Neural cell (in vitro differentiated cells): ENCODE measurements at regions not wholly inside any gene's neighbourhood (a gene's known extent, or its start where the extent isn't known, plus 50 kb on each side); places are given as distances from the start of the nearest gene placed in this dataset.

ENCODE experiments used
- H2AFZ ChIP-seq: fragments of 200-600, 300-800 bp; sonication (generic), shearing (Covaris generic); 2 replicates; pipeline ENCODE4 v1.6.0; 2014; ENCODE audit warnings: low read depth, mild to moderate bottlenecking, antibody characterized with exemption, low read length, moderate library complexity
- H3F3A ChIP-seq: fragments of 200-600 bp; shearing (Covaris generic); 2 replicates; pipeline ENCODE4 v1.6.1; 2016; ENCODE audit warnings: mild to moderate bottlenecking, moderate library complexity, mixed read lengths, antibody characterized with exemption, low read length; ENCODE audit not compliant: insufficient read depth, poor library complexity, severe bottlenecking
- H3K27ac ChIP-seq: fragments of 200-600, 300-800 bp; sonication (generic), shearing (Covaris generic); 2 replicates; pipeline ENCODE4 v1.5.1; 2014; ENCODE audit warnings: mild to moderate bottlenecking, low read length, moderate library complexity
- H3K27me3 ChIP-seq: fragments of 300-800, 200-600 bp; sonication (generic), shearing (Covaris generic); 2 replicates; pipeline ENCODE4 v1.6.0; 2014; ENCODE audit warnings: mild to moderate bottlenecking, low read depth, low read length, moderate library complexity; ENCODE audit not compliant: insufficient read depth
- H3K36me3 ChIP-seq: fragments of 300-800, 200-600 bp; sonication (generic), shearing (Covaris generic); 2 replicates; pipeline ENCODE4 v1.5.1; 2014; ENCODE audit warnings: mild to moderate bottlenecking, antibody characterized with exemption, low read length, moderate library complexity; ENCODE audit not compliant: insufficient read depth
- H3K4me2 ChIP-seq: fragments of 300-800, 200-600 bp; sonication (generic), shearing (Covaris generic); 2 replicates; pipeline ENCODE4 v1.6.0; 2014; ENCODE audit warnings: mild to moderate bottlenecking, low read length
- H3K4me3 ChIP-seq: fragments of 300-800, 200-600 bp; sonication (generic), shearing (Covaris generic); 2 replicates; pipeline ENCODE4 v1.5.1; 2014; ENCODE audit warnings: mild to moderate bottlenecking, low read length, moderate library complexity
- H3K79me2 ChIP-seq: fragments of 200-600 bp; shearing (Covaris generic); replicated peaks from 2 replicates; pipeline ENCODE4 v1.6.0; 2014; ENCODE audit warnings: mild to moderate bottlenecking, low read length, moderate library complexity; ENCODE audit not compliant: insufficient read depth
- H3K9ac ChIP-seq: fragments of 300-800, 200-600 bp; sonication (generic), shearing (Covaris generic); 2 replicates; pipeline ENCODE4 v1.6.1; 2016; ENCODE audit warnings: mild to moderate bottlenecking, low read length, mixed read lengths
- H3K9me2 ChIP-seq: fragments of 200-600 bp; shearing (Covaris generic); 2 replicates; pipeline ENCODE4 v1.6.1; 2016; ENCODE audit warnings: mild to moderate bottlenecking, low read length, mixed read lengths; ENCODE audit not compliant: insufficient read depth
- H3K9me3 ChIP-seq: fragments of 200-600, 300-800 bp; sonication (generic), shearing (Covaris generic); 2 replicates; pipeline ENCODE4 v1.6.1; 2016; ENCODE audit warnings: mild to moderate bottlenecking, mixed run types, low read length, moderate library complexity, mixed read lengths
- H4K20me1 ChIP-seq: fragments of 200-600 bp; shearing (Covaris generic); 2 replicates; pipeline ENCODE4 v1.6.1; 2016; ENCODE audit warnings: mild to moderate bottlenecking, mixed run types; ENCODE audit not compliant: insufficient read depth
- EP300 ChIP-seq: fragments of 450-650 bp; conservative IDR thresholded peaks from 2 replicates; pipeline ENCODE4 v1.6.1; 2014; ENCODE audit warnings: antibody characterized with exemption, mild to moderate bottlenecking, moderate library complexity; ENCODE audit not compliant: poor library complexity, severe bottlenecking
- EZH2 ChIP-seq: fragments of 200-600, 300-800 bp; shearing (Covaris generic), sonication (generic); IDR thresholded peaks from 2 replicates; pipeline ENCODE4 v1.6.1; 2014; ENCODE audit warnings: antibody characterized with exemption, low read length, borderline replicate concordance, mild to moderate bottlenecking; ENCODE audit not compliant: insufficient read depth, poor library complexity, severe bottlenecking
- MXI1 ChIP-seq: fragments of 450-650 bp; conservative IDR thresholded peaks from 2 replicates; pipeline ENCODE4 v1.6.1; 2014; ENCODE audit warnings: antibody characterized with exemption, mild to moderate bottlenecking; ENCODE audit not compliant: poor library complexity, severe bottlenecking
- POLR2AphosphoS5 ChIP-seq: IDR thresholded peaks from 2 replicates; pipeline ENCODE4 v1.6.1; 2012
- RAD21 ChIP-seq: fragments of 450-650 bp; conservative IDR thresholded peaks from 2 replicates; pipeline ENCODE4 v1.6.1; 2014; ENCODE audit warnings: antibody characterized with exemption, mild to moderate bottlenecking, moderate library complexity
- SMC3 ChIP-seq: fragments of 450-650 bp; conservative IDR thresholded peaks from 2 replicates; pipeline ENCODE4 v1.6.1; 2014; ENCODE audit warnings: antibody characterized with exemption, mild to moderate bottlenecking, moderate library complexity; ENCODE audit not compliant: poor library complexity
- TAF1 ChIP-seq: IDR thresholded peaks from 2 replicates; pipeline ENCODE4 v1.6.1; 2012; ENCODE audit warnings: low read depth
- TF ChIP-seq, protein P1 (sequence below): fragments of 450-650 bp; IDR thresholded peaks from 2 replicates; pipeline ENCODE4 v1.5.1; 2014; ENCODE audit warnings: antibody characterized with exemption, mild to moderate bottlenecking, moderate library complexity; ENCODE audit not compliant: poor library complexity, severe bottlenecking
- TF ChIP-seq, protein P2 (sequence below): IDR thresholded peaks from 2 replicates; pipeline ENCODE4 v1.6.1; 2012; ENCODE audit warnings: borderline replicate concordance

DNA sequence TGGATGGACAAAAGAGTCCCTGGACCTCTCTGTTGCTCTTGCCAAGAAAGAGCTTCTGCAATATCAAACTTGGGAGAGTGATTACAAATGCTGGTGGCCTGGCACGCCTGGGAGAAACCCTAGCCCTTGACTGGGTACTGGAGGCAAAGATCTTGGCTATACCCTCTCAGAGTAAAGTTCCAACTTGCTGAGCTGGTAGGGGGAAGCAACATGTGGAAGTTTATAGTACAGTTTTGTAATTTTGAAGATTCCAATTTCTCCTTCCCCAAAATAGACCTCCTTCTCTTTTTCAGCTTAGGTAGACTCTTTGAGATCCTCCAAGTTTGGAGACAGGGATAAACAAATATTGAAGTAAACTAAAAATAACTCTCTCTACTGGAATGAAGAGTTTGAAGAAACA, 645.3 kb downstream of the NR4A2 start:
- Histone ChIP-seq H3K9me3 (no peaks in the 10 kb centered on the region), H3K27ac (no peak overlapping the region), H3F3A (no peaks in the 10 kb centered on the region), H3K79me2 (no peaks in the 10 kb centered on the region), H4K20me1 (no peaks in the 10 kb centered on the region), H3K4me3 (no peak overlapping the region), H3K27me3 (no peaks in the 10 kb centered on the region), H3K4me2 (no peak overlapping the region), H3K9ac (no peak overlapping the region), H2AFZ (no peak overlapping the region), H3K36me3 (no peaks in the 10 kb centered on the region), H3K9me2 (no peaks in the 10 kb centered on the region)
- TF ChIP-seq MXI1 (no peak), RAD21 (no peak), TAF1 (no peak), EP300 (no peak), SMC3 (no peak)

DNA sequence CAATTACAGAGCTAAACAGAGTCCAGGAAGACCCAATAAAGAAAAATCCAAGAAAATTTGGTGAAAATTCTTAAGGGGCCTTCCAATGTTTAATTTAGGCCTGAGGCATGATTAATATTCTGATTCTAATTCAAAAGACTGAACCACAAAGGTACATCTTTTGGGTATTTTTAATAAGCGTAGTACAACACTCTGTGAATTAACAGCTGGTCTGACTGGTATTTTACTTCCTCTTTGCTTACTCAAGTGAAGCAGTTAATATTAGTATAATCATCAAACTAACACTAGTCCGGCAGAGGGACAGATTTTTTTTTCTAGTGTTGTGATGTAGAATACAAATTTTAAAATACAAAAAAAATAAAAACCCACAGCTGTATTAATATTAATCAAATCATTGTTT, 652.9 kb downstream of the NR4A2 start:
- Histone ChIP-seq H3K79me2 (no peaks in the 10 kb centered on the region), H3K4me3 (no peak overlapping the region), H3K27me3 (no peaks in the 10 kb centered on the region), H3K9me2 (no peaks in the 10 kb centered on the region), H3K9me3 (no peaks in the 10 kb centered on the region), H2AFZ (no peak overlapping the region), H3F3A (no peaks in the 10 kb centered on the region), H4K20me1 (no peaks in the 10 kb centered on the region), H3K9ac (no peak overlapping the region), H3K36me3 (no peaks in the 10 kb centered on the region), H3K27ac (no peak overlapping the region), H3K4me2 (no peak overlapping the region)
- TF ChIP-seq SMC3 (no peak), EZH2 (no peak), MXI1 (no peak), POLR2AphosphoS5 (no peak), RAD21 (no peak), EP300 (no peak), TAF1 (no peak)
- TF ChIP-seq, protein P1, sequence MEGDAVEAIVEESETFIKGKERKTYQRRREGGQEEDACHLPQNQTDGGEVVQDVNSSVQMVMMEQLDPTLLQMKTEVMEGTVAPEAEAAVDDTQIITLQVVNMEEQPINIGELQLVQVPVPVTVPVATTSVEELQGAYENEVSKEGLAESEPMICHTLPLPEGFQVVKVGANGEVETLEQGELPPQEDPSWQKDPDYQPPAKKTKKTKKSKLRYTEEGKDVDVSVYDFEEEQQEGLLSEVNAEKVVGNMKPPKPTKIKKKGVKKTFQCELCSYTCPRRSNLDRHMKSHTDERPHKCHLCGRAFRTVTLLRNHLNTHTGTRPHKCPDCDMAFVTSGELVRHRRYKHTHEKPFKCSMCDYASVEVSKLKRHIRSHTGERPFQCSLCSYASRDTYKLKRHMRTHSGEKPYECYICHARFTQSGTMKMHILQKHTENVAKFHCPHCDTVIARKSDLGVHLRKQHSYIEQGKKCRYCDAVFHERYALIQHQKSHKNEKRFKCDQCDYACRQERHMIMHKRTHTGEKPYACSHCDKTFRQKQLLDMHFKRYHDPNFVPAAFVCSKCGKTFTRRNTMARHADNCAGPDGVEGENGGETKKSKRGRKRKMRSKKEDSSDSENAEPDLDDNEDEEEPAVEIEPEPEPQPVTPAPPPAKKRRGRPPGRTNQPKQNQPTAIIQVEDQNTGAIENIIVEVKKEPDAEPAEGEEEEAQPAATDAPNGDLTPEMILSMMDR = no peak
- TF ChIP-seq, protein P2, sequence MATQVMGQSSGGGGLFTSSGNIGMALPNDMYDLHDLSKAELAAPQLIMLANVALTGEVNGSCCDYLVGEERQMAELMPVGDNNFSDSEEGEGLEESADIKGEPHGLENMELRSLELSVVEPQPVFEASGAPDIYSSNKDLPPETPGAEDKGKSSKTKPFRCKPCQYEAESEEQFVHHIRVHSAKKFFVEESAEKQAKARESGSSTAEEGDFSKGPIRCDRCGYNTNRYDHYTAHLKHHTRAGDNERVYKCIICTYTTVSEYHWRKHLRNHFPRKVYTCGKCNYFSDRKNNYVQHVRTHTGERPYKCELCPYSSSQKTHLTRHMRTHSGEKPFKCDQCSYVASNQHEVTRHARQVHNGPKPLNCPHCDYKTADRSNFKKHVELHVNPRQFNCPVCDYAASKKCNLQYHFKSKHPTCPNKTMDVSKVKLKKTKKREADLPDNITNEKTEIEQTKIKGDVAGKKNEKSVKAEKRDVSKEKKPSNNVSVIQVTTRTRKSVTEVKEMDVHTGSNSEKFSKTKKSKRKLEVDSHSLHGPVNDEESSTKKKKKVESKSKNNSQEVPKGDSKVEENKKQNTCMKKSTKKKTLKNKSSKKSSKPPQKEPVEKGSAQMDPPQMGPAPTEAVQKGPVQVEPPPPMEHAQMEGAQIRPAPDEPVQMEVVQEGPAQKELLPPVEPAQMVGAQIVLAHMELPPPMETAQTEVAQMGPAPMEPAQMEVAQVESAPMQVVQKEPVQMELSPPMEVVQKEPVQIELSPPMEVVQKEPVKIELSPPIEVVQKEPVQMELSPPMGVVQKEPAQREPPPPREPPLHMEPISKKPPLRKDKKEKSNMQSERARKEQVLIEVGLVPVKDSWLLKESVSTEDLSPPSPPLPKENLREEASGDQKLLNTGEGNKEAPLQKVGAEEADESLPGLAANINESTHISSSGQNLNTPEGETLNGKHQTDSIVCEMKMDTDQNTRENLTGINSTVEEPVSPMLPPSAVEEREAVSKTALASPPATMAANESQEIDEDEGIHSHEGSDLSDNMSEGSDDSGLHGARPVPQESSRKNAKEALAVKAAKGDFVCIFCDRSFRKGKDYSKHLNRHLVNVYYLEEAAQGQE = no peak

DNA sequence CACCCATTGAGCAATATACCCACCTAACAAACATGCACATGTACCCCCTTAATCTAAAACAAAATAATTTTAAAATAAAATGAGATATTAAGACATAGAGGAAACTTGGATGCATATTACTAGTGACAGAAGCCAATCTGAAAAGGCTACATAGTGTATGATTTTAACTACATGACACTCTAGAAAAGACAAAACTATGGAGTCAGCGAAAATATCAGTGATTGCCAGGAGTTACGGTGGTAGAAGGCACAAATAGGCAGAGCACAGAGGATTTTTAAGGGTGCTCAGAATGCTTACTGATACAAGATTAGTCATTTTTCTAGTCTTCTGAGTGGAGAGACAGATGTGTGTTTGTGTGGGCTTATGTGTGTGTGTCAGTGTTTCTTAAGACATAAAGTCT, 656.6 kb downstream of the NR4A2 start:
- no peak overlapping the region for H3K27ac ChIP-seq
- no peaks in the 10 kb centered on the region for H3K27me3 ChIP-seq
- TF ChIP-seq, protein P1 = no peak
- no peak for TF ChIP-seq POLR2AphosphoS5
- no peak for TF ChIP-seq TAF1
- TF ChIP-seq, protein P2 = no peak
- no peak for TF ChIP-seq EP300
- no peak for TF ChIP-seq MXI1
- TF ChIP-seq SMC3 = no peak
- TF ChIP-seq EZH2 = no peak
- TF ChIP-seq RAD21 = no peak
- no peaks in the 10 kb centered on the region for H3K9me2 ChIP-seq
- H3K4me2 ChIP-seq = no peak overlapping the region
- no peak overlapping the region for H3K4me3 ChIP-seq
- H3K36me3 ChIP-seq = no peaks in the 10 kb centered on the region
- H4K20me1 ChIP-seq = no peaks in the 10 kb centered on the region
- no peaks in the 10 kb centered on the region for H3K79me2 ChIP-seq
- H3F3A ChIP-seq = no peaks in the 10 kb centered on the region
- no peak overlapping the region for H2AFZ ChIP-seq
- no peak overlapping the region for H3K9ac ChIP-seq
- H3K9me3 ChIP-seq = no peaks in the 10 kb centered on the region
